NCI-H1930 (cell line): ENCODE measurements at regions not wholly inside any gene's neighbourhood (a gene's known extent, or its start where the extent isn't known, plus 50 kb on each side); places are given as distances from the start of the nearest gene placed in this dataset.
"Not testable (repeated sequence)": the region's sequence is repeated elsewhere in the genome, so short reads cannot be mapped to it uniquely, and the experiment has no call there.

Experiments used
- DNase-seq, 2 experiments: peaks; one replicate each; lab custom pipeline; 2025; lab: John Stamatoyannopoulos, UW

DNA sequence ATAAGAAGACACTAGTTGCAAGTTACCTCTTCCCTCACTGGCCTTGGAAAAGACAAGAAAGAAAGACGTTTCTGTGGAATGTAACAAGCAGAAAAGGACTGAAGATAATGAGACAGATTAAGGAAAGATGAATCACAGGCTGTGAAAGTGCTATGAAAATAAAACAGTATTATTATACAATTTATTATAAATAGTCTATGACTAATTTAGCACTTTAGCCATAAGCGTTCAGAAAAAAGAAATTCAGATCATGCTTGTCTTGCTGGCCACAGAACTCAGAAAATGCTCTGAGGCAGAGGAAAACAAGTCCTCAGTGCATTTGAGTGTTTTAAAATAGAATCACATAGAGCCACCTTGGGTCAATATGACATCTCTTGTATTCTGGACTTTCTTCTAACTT lies 174.8 kb upstream of the NBPF9 start:
- not testable (repeated sequence) for DNase-seq

DNA sequence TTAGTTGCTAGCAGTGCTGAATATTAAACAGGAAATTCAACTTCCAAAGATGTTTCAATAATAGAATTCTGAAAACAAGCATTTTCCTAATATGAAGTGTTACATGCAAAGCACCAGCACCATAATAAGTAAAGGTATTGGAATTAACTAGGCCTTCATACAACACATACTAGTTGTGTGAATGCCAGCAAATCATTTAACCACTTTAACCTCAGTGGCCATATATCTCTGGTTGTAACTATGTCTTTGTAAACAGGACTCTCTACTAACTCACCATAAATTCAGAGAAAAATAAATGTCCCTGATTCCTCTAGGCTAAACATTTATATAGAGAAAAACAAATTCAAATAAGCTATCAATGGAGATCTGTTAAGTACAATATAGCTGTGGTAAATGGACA lies 175.7 kb upstream of the NBPF9 start:
- DNase-seq = not testable (repeated sequence)

DNA sequence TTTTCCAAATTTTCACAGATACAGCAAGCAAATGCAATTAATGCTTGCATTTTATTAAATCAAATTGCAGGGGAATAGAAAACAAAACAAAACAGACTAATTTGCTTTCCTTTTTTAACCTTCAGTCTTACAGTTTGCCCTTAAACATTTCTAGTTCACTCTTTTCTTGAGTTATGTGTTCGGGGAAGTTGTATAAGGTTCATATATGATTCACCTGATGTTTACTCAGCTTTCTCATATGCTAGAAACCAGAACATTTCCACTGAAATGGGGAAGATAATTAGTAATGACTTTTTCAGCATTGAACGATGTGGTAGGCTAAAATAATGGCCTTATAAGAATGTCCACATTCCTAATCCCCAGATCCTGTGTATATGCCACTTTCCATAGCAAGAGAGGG lies 176.2 kb upstream of the NBPF9 start:
- DNase-seq = not testable (repeated sequence)

DNA sequence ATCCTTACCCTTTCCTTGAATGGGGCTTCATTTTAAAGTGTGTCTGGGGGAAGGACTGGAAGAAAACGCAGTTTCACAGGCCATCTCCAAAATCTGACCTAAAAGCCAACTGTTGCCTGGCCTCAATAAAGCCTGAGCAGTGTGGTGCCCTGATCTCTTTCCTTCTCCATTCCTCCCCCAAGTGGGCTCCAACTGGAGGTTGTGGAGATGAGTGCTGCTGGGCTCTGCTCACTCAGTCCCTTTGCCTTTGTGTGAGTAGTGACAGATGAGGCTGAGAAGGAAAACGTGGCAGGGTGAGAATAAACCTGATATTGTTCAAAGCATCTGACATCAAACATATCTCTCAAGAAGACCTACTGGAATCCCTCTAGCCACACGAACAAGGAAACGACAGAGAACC lies 181.4 kb upstream of the NBPF9 start:
- DNase-seq = not testable (repeated sequence)

DNA sequence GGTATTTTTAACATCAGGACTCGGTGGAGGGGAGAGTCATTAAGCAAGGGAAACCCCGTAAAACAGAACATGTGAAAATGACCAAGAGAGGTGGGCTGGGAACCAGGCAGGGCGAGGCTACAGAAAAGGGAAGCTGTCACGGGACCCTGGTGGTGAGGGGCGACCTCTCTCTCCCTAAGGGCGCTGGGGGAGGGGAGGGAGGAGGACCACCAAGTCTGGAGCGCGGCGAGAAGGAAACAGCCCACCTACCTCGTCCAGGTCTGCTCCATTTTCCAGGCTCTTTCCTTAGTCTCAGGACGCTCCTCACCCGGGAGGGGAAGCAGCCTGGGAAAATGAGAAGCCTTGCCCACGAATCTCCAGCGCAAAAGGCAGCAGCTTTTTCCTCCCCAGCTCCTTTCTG lies 181.9 kb upstream of the NBPF9 start:
- not testable (repeated sequence) for DNase-seq

DNA sequence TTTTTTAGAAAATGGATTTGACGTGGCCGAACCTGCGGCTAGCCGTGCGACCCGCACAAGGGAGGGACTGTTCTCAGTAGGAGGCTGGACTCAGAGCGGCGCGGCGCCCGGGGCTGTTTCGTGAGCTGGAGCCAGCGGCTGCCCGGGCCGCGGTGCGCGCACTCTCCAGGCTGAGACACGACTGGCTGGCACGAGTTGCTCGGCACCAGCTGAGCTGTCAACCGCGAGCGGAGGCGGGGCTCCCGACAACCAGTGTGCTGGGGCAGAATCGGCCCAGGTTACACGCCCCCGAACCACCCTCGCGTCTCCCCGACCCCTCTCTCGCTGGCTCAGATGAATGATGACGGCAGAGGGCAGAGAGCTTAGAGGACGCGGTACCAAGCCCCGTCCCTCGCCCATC lies 182.3 kb upstream of the NBPF9 start:
- DNase-seq = not testable (repeated sequence)

DNA sequence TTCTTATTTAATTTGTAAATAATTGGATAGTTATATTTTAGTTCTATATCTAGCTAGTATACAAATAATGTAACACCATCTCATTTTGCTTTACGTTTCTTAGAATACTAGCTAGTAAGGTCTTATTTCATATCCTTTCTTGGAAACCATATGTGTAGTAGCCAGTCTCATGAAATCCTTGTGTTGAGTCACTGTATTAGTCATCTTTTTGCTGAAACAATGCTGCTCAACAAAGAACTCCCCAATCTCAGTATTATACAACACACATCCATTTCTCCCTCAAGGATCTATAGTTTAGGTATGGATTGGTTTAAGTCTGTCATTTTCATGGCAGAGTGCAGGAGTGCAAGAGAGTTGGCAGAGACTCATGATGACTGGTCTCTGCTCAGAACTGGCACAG lies 185.2 kb upstream of the NBPF9 start:
- not testable (repeated sequence) for DNase-seq

DNA sequence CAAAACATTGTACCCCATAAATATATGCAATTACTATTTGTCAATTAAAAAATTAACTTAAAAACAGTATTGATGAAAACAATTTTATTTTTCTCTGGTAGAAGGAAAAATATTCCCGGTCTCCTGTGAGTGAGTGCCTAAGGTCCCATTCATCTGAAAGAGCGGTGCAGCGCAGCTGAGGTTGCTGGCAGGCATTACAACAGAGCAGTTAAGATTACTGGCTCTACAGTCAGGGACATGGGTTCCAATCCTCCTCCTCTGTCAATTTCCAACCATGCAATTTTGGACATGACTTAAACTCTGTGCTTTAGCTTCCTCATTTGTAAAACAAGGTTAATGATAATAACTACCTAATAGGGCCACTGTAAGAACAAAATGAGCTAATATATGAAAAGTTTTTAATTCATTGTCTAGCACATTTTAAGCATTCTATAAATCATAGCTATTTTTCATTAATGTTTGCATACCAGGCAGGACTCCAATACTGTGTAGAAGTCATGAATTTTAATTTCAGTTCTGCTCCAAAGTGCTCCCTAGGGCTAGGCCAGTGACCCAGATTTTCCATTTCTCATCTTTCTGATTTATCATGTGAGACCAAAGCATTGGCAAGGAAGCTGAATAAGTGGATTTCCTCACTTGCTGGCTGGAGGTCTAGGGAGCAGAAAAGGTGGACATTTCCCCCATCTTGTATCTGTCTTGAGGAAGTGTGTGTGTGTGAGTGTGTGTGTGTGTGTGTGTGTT lies 174.2 kb upstream of the NBPF19 start:
- not testable (repeated sequence) for DNase-seq

DNA sequence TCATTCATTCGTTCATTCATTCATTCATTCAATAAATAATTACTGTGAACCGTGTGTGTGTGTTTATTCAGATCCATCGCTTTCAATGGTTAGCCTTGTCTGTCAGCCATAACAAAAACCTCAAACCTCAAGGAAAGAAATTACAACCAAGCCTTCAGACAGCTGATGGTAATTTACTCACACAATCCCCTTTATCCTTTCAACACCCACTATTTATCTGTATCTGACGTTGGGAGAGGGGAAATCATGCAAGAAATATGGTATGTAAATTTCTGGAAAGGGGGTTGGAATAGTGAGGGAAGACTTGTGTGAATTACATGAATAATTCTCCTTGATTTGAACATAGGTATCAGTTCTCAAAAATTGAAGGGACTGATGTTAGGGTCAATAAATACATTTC lies 173.6 kb upstream of the NBPF19 start:
- not testable (repeated sequence) for DNase-seq

DNA sequence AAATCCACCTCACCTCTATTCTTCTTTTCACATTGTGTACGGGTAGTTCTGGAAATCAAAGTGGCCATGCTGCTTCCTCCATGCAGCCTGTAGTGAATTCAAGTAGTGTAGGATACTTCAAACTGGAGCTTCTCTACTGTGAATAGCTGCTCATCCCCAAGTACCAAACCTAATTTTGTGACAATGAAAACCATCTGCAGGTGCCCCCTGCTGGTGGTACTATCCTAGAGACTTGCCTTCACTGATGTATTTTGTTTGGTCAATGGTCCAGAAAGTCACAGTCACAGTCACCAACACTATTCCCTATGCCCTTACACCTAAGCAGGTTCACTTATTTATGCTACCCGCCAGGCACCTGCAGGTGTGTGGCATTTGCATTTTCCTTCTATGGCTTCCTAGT lies 170.0 kb upstream of the NBPF19 start:
- not testable (repeated sequence) for DNase-seq

DNA sequence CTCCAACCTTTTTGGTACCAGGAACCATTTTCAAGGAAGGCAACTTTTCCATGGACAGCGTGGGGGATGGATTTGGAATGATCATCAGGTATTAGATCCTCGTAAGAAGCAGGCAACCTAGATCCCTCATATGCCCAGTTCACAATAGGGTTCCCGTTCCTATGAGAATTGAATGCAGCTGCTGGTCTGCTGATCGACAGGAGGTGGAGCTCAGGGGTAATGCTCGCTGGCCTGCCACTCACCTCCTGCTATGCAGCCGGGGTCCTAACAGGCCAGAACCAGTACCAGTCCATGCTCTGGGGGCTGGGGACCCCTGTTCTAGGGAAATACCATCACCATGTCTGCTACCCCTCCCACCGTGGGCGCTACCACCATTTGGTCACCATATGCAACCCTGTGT lies 167.2 kb upstream of the NBPF19 start:
- DNase-seq = not testable (repeated sequence)

DNA sequence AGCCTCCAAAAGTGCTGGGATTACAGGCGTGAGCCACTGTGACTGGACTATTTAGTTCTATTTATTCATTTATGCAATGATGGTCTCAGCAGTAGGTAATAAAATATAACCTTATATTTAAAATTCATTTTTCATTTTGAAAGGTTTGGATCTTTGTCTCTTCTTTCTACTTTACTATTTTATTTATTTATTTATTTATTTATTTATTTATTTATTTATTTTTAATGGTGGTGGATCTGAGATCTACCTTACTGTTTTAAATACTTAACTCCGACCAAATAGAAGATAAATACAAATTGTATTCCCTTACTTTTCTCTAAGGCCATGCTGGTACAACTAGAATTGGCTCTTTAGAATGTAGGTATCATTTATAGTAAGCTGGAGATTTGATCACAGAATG lies 159.9 kb upstream of the NBPF19 start:
- DNase-seq = not testable (repeated sequence)

DNA sequence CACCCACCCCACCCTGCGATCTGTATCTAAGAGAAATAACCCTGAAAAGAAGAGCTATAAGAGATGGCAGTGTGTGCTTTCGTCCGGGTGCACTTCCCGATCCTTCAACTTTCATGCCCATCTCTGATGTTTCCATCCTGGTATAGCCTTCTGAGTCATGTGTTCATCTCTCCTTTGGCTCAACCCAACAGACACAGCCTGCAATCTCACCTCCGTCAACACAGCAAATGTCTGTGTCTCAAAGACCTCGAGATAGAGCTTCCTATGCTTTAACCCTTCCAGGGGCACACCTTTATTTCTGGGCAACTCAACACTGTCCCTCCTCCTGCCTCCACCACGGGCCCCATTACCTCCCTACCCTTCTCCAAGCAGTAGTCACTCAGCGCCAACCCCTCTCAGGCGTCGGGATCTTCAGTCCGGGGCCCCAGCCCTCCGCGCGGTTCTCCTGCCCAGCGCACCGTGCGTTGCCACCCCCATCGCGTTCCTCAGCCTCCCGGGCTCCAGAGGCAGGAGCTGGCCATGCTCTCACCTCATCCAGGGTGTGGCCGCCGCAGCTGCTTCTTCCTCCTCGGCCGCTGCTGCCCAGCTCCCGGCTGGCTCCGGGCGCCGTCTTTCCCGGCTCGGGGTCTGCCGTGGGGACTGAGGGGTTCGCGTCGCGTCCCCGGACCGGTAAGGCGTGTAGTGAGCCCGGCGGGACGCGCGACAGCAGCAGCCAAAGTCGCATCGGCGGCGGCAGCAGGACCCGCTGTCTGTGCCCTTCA lies 153.7 kb upstream of the NBPF19 start:
- not testable (repeated sequence) for DNase-seq

DNA sequence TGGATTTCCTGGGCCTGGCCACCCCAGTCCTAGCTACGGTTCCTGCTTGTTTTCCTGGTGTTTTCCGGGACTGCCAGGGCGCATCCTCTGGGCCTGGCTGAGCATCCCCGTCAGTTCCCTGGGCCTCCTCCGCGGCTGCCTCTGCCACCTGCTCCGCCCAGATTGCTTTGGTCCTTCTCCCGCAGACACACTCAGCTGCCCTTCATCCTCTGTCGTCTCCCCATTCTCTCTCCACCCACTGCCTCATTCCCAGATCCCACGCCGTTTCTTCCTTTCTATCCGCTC lies 153.2 kb upstream of the NBPF19 start:
- DNase-seq = not testable (repeated sequence)

DNA sequence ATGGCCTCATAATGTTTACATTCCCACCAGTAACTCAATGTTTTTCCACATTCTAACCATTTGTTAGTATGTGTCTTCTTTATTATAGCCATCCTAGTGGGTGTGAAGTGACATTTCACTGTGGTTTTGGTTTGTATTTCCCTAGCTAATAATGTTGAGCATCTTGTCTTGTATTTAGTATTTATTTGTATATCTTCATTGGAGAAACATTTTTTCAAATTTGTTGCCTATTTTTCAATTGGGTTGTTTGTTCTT lies 144.8 kb upstream of the NBPF19 start:
- not testable (repeated sequence) for DNase-seq

DNA sequence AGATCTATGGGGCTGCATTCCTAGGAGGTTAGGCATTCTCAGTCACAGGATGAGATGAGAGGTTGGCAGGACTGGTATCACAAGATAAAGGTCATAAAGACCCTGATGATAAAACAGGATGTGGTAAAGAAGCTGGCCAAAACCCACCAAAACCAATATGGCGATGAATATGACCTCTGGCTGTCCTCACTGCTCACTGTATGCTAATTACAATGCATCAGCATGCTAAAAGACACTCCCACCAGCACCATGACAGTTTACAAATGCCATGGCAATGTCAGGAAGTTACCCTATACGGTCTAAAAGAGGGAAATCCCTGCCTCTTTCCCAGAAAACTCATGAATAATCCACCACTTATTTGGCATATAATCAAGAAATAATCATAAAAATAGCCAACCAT lies 138.8 kb upstream of the NBPF19 start:
- not testable (repeated sequence) for DNase-seq

DNA sequence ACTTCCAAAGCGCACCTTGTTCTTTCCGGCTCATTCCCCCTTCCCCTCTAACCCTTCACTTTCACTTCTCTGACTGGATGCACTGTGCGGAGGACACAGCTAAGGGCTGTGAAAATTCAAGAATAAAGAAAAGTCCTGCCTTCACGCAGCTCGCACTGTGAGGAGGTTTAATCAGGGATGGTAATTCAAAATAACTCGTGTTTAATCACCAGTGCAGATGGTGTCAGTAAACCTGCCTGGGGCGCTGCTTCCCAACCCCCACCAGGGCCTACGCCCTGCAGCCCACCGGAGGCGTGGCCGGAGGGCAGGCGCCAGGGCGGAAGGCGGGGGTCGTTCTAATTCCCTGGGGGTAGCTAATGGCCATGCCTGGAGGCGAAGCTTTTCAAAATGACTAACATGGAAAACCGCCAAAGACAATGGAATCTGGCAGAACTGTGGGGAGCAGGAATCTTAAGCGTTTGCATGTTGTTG lies 136.6 kb upstream of the NBPF19 start:
- DNase-seq = not testable (repeated sequence)

DNA sequence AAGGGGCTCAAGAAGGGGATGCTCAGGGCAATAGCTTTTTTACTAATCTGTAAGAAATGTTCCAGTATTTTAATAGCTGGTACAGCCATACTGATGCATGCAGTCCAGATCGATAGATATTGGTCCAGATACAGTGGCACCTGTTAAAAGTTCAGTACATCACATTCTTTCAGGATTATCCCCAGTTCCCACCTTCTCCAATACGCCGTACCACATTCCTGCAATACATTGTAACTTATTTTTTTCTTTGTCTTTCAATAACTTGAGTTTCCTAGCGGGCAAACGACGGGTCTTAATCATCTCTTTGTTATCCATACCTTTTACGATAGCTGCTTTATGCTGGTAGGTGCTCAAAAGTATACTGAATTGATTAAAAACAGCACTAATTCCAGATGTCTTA lies 136.1 kb upstream of the NBPF19 start:
- not testable (repeated sequence) for DNase-seq

DNA sequence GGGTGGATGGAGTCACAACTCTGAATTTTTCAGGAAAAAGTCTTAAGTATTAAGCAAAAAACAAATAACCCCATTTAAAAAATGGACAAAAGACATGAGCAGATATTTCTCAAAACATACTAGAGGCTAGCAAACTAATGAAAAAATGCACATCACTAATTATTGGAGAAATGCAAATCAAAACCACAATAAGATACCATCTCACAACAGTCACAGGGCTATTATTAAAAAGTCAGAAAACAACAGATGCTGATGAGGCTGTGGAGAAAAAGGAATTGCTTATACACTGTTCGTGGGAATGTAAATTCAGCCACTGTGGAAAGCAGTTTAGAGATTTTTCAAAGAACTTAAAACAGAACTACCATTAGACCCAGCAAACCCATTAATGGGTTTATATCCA lies 125.4 kb upstream of the NBPF19 start:
- DNase-seq = not testable (repeated sequence)

DNA sequence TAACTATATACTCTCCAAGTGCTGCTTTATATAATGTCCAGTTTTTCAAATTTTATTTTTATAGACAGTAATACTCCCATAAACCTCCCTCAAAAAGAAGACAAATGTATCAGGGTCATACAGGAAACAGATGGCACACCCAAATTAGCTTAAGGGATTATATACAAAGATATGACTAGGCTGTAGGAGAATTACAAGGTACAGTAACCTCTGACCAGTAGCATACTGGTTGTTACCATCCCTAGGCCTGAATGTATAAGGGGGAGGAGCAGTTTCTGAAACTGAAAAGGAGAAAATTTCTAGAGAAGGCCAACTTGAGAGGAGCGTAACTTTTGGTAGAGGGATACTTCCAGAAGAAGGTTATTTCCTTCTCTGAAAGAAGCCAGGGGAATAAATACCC lies 122.6 kb upstream of the NBPF19 start:
- DNase-seq = not testable (repeated sequence)

DNA sequence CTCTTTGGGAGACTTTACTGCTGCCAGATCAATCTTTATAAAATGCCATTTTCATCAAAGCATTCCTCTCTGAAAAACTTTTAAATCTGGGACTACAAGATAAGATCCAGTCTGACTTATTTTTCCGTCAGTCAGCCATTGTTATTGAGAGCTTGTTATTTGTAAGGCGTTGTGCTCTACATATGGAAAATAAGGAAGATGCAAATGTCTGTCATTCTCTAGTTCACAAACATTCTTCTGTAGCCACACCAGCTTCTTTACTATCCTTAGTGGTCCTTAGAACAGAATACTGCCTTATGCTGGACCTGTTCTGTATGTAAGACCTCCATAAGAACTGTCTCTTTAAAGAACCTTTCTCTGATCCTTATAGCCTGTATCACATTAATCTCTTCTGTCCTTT lies 120.3 kb upstream of the NBPF19 start:
- DNase-seq = not testable (repeated sequence)

DNA sequence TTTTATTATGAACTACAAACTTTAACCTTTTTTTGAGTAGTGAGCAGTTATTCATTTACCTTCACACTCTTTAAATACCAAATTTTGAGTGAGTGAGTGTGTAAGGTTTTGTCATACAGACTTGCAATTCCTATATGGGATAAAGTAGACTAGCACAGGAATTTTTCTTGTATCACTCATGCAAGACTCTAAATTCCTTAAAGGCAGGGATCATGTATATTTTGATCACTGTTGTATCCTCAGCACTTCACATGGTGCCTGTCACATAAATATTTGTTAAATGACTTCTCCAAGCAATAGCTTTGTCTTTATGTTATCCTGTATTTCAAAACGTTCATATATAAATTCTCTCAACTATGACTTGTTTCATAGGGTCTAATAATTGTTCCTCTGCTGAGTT lies 119.1 kb upstream of the NBPF19 start:
- DNase-seq = not testable (repeated sequence)

DNA sequence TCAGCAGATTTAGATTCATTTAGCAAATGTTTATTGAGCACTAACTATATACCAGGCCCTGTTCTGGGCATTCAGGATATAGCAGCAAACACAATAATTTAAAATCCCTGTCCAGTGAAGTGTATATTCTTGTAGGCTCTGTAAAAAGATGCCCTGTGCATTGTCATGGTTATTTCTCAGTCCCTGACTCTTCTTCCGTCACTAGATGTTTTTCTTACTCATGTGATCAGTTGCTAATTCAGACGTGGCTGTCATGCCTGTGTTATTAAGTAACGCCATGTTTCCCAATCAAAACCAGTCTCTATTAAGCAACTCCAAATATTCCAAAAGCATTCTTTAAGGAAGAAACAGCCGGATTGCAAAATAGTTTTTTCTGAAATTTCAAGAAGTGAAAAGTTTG lies 118.7 kb upstream of the NBPF19 start:
- DNase-seq = not testable (repeated sequence)

DNA sequence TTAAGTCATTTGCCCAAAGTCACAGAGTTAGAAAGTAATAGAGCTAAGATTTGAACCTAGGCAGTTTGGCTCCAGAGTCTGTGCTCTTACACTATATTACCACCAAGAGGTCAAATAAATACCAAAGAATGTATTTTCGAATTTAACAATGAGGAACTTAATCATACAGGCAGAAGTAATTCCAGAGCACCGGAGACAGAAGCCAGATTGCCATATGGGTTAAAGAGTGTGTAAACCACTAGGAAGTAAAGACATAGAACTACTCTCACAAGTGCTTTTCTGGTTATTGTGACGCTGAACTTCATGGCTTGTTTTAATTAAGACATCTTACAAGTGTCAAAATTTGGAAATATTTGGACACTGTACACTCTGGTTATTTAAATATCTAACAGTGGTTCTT lies 114.5 kb upstream of the NBPF19 start:
- DNase-seq = not testable (repeated sequence)
